GM12891 (cell line): ENCODE measurements at regions not wholly inside any gene's neighbourhood (a gene's known extent, or its start where the extent isn't known, plus 50 kb on each side); places are given as distances from the start of the nearest gene placed in this dataset.

ENCODE experiments used
- PAX5 ChIP-seq: IDR thresholded peaks from 2 replicates; pipeline ENCODE4 v1.6.1; 2011; ENCODE audit warnings: low read length, moderate library complexity, mild to moderate bottlenecking; ENCODE audit not compliant: insufficient read depth, severe bottlenecking
- POLR2A ChIP-seq: IDR thresholded peaks from 2 replicates; pipeline ENCODE4 v1.6.1; 2011; ENCODE audit warnings: low read depth, low read length, control low read depth
- POLR2AphosphoS5 ChIP-seq: IDR thresholded peaks from 2 replicates; pipeline ENCODE4 v1.6.1; 2011; ENCODE audit warnings: low read depth, low read length, control low read depth
- TAF1 ChIP-seq: IDR thresholded peaks from 2 replicates; pipeline ENCODE4 v1.6.1; 2011; ENCODE audit warnings: low read depth, low read length, control low read depth

DNA sequence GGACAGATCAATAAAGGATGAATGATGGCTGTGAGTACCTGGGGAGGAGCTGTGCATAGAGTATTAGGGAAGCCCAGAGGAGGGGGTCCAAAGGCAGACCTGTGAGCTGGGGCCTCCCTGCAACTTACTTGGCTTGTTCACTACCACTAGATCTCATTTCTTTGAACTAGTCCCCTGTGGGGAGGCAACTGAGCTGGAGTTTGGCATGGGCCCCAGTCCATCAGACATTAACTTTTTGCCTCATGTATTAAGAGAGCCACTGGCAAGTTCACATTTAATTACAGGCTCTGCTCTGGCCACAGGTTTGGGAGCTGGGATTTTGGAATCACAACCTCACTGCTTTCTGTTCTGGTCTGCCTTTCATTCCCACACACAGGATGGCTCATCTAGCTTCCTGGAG lies 254.1 kb downstream of the PRL start:
- no peak for TF ChIP-seq TAF1
- TF ChIP-seq POLR2A = no peak
- TF ChIP-seq POLR2AphosphoS5 = no peak
- no peak for TF ChIP-seq PAX5
